MCF 10A (cell line): ENCODE measurements at regions not wholly inside any gene's neighbourhood (a gene's known extent, or its start where the extent isn't known, plus 50 kb on each side); places are given as distances from the start of the nearest gene placed in this dataset.

ENCODE experiments used
- BruUV-seq: library from RNA; stranded (reverse); fragments of 400-500 nt; replicated peaks from 2 replicates; lab custom pipeline; 2021; lab: Mats Ljungman, UMichigan
- CTCF ChIA-PET: fragments of 300-600 bp; sonication (Branson Sonifier 250); formaldehyde crosslinking; extraction: SDS; loops from one replicate; lab custom pipeline; 2021; ENCODE audit warnings: antibody characterized with exemption, inconsistent platforms; lab: Yijun Ruan, JAX
- POLR2A ChIA-PET: fragments of 300-600, 350-650 bp; sonication (Branson Sonifier 250); formaldehyde crosslinking; extraction: SDS; loops from one replicate; lab custom pipeline; 2020; ENCODE audit warnings: antibody characterized with exemption, inconsistent platforms; lab: Yijun Ruan, JAX
- DNase-seq: peaks from one replicate; pipeline ENCODE4 v3.0.0-alpha.2; 2018; ENCODE audit not compliant: unreplicated experiment
- H3K27ac Mint-ChIP-seq: one replicate; pipeline ENCODE4 v1.8.0; 2022; ENCODE audit warnings: mild to moderate bottlenecking, low read depth, mixed read lengths; ENCODE audit not compliant: unreplicated experiment
- H3K27me3 Mint-ChIP-seq: one replicate; pipeline ENCODE4 v1.8.0; 2022; ENCODE audit warnings: mixed read lengths; ENCODE audit not compliant: insufficient read depth, unreplicated experiment
- H3K36me3 Mint-ChIP-seq: one replicate; pipeline ENCODE4 v1.8.0; 2022; ENCODE audit warnings: mild to moderate bottlenecking, moderate library complexity, mixed read lengths; ENCODE audit not compliant: insufficient read depth, unreplicated experiment
- H3K4me1 Mint-ChIP-seq: one replicate; pipeline ENCODE4 v1.8.0; 2022; ENCODE audit warnings: mixed read lengths; ENCODE audit not compliant: insufficient read depth, unreplicated experiment
- H3K4me3 Mint-ChIP-seq: one replicate; pipeline ENCODE4 v1.8.0; 2022; ENCODE audit warnings: mild to moderate bottlenecking, moderate library complexity, mixed read lengths; ENCODE audit not compliant: unreplicated experiment
- H3K9me3 Mint-ChIP-seq: one replicate; pipeline ENCODE4 v1.8.0; 2022; ENCODE audit warnings: mixed read lengths; ENCODE audit not compliant: unreplicated experiment
- CTCF ChIP-seq: fragments of 200-600 bp; IDR thresholded peaks from one replicate; pipeline ENCODE4 v1.8.0; 2022; ENCODE audit warnings: antibody characterized with exemption, mild to moderate bottlenecking; ENCODE audit not compliant: unreplicated experiment
- intact Hi-C: fragments of 100-400 bp; cut with micrococcal nuclease; formaldehyde crosslinking; loops from 2 replicates; pipeline ENCODE4 v1.14.1; 2022

- ChIA-PET POLR2A (no interaction called here), CTCF (no interaction called here)
- intact Hi-C loops, result no loop called here
- no peak overlapping the region for H3K4me3 Mint-ChIP-seq
- no peaks in the 10 kb centered on the region for H3K4me1 Mint-ChIP-seq
- no peaks in the 10 kb centered on the region for H3K36me3 Mint-ChIP-seq
- DNase-seq, result no peak
- peaks cover 14% of the 10 kb centered on the region for H3K9me3 Mint-ChIP-seq
- no peak for TF ChIP-seq CTCF
- no peak overlapping the region for H3K27ac Mint-ChIP-seq
- H3K27me3 Mint-ChIP-seq, result no peaks in the 10 kb centered on the region
- BruUV-seq, result no TSS peak
These were observed 172.5 kb upstream of the PTPRD start for GRCh38 chr9:10785255-10785654.

- ChIA-PET CTCF (no interaction called here), POLR2A (no interaction called here)
- Mint-ChIP-seq H3K9me3 (peaks cover 15% of the 10 kb centered on the region), H3K4me3 (no peak overlapping the region), H3K27me3 (no peaks in the 10 kb centered on the region), H3K4me1 (no peaks in the 10 kb centered on the region), H3K36me3 (no peaks in the 10 kb centered on the region), H3K27ac (no peak overlapping the region)
- no peak for DNase-seq
- intact Hi-C loops, result no loop called here
- no TSS peak for BruUV-seq
- TF ChIP-seq CTCF, result no peak
These were observed 180.5 kb upstream of the PTPRD start for GRCh38 chr9:10793306-10793705.

DNA sequence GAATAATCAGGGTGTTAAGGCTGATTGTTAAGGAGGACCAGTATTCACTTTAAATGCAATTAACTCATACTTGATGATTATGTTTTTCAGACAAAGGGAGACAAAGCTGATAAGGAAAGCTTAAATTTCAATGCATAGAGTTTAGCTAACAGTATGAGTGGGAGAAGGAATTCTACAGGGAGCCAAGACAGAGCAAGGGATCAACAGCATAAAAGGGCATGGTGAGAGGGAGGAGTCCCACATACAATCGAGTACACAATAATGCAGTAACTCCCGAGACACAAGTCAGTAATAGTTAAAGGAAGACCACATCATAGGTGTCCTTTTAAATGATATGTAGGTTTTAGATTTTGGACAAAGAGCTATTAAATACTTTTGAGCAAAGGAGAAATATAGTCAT is 191.7 kb upstream of the PTPRD start:
- no TSS peak for BruUV-seq
- H3K4me3 Mint-ChIP-seq, result no peak overlapping the region
- no peaks in the 10 kb centered on the region for H3K36me3 Mint-ChIP-seq
- POLR2A ChIA-PET, result no interaction called here
- CTCF ChIA-PET, result interaction anchor here (0.6 kb wide), 1 partner anchor 300 kb away, joined by 3 read pairs; no protein-coding TSS in a partner anchor
- no peaks in the 10 kb centered on the region for H3K9me3 Mint-ChIP-seq
- peaks cover 14% of the 10 kb centered on the region for H3K27me3 Mint-ChIP-seq
- intact Hi-C loops, result no loop called here
- no peak for TF ChIP-seq CTCF
- H3K27ac Mint-ChIP-seq, result no peak overlapping the region
- no peak for DNase-seq
- H3K4me1 Mint-ChIP-seq, result no peaks in the 10 kb centered on the region

DNA sequence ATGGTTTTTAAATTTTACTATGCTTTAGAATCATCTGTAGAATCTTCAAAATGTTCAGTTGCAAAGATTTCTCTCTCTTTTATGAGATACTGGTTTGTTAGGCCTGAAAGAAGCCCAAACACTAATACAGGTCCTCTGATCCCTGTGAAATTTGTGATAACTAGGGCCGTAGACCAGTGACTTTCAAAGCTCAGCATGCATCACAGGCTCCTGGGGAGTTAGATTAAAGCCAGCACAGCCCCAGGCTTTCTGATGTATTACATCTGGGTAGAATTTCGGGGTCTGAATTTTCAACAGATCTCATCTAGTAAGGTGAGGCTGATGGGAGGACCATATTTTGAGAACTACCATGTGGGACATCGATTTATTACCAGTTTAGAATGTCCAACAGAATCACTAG is 194.1 kb upstream of the PTPRD start:
- Mint-ChIP-seq H3K27ac (no peak overlapping the region), H3K9me3 (no peaks in the 10 kb centered on the region), H3K36me3 (no peaks in the 10 kb centered on the region), H3K4me3 (no peak overlapping the region), H3K27me3 (peaks cover 14% of the 10 kb centered on the region), H3K4me1 (no peaks in the 10 kb centered on the region)
- no peak for TF ChIP-seq CTCF
- CTCF ChIA-PET, result no interaction called here
- POLR2A ChIA-PET, result no interaction called here
- no peak for DNase-seq
- intact Hi-C loops, result no loop called here
- BruUV-seq, result no TSS peak
